HS-5 (cell line): ENCODE measurements at regions not wholly inside any gene's neighbourhood (a gene's known extent, or its start where the extent isn't known, plus 50 kb on each side); places are given as distances from the start of the nearest gene placed in this dataset.
"Not testable (repeated sequence)": the region's sequence is repeated elsewhere in the genome, so short reads cannot be mapped to it uniquely, and the experiment has no call there.

Experiments used
- DNase-seq: peaks from one replicate; pipeline ENCODE4 v3.0.0-alpha.2; 2012; ENCODE audit warnings: low read depth

GRCh38 chr14:85878874-85879273 lies 348.9 kb downstream of the FLRT2 start:
- no peak for DNase-seq

GRCh38 chr14:85873006-85873405 lies 343.1 kb downstream of the FLRT2 start:
- no peak for DNase-seq

DNA sequence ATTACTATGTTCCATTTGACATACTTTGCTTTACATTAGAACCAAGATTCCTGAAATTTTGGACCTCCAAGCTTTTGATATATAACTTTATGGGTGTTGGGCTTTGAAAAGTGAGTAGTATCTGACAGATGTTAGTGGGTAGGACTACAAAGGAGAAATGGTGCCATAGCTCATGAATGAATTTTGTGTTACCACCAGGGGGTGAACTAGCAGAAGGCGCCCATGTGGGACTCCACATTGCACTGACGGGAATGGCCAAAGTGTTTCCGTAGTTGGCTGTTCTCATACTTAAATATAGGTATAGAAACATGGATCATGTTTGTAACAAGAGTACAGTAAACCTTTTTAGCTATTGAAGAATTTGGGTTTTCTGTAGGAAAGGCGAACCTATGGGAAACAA lies 337.5 kb downstream of the FLRT2 start:
- no peak for DNase-seq

DNA sequence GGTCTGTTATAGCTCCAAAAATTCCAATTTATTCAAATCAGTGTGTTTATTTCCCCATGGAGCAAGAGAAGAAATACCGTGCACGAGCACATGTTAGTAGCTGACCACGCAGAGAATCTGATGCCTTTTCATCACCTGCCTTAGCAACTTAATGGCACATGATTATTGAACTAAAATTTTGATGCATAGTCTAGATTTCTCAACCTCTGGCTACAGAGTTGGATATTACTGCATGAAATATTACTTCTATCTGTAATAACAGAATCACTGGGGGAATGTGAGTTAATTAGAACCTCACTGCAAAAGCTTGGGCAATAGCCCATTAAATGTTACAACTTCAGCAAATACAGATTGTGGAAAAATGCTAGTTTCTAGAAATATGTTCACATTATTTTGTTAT lies 335.8 kb downstream of the FLRT2 start:
- DNase-seq, result no peak

DNA sequence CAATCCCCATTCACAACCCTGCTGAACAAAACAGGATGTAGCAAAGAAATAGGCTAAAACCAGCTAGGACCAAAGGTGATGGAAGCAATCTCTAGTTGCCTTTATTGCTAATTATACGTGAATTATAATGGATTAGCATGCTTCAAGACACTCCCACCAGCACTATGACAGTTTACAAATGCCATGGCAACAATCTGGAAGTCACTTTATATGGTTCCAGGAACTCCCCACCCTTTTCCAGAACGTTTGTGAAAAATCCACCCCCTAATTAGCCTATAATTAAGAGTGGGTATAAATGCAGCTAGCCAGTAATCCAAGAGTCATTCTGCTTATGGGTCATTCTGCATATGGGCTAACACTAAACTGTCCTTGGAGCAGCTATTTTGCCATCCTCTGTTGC lies 328.7 kb downstream of the FLRT2 start:
- no peak for DNase-seq

DNA sequence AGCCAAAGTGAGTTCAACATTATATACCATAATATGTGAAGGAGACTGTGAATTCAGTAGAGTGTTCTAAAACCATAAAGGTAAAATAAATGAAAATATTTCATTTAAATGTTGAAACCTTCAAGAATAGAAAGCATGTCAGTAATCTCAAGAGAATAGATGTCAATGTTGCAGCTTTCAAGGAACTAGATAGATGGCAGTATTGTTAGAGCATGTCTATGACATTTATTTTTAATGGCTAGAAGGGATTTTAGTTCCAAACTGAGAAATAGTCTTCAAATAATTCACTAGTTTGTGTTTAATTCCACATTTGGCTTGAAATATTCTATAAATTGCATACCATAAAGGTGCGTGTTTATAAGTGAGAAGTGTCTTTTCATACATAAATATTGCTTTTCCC lies 326.5 kb downstream of the FLRT2 start:
- DNase-seq, result no peak

GRCh38 chr14:85853996-85854526 lies 324.1 kb downstream of the FLRT2 start:
- DNase-seq, result peak; percentile 52

GRCh38 chr14:85852906-85853305 lies 323.0 kb downstream of the FLRT2 start:
- DNase-seq, result no peak

DNA sequence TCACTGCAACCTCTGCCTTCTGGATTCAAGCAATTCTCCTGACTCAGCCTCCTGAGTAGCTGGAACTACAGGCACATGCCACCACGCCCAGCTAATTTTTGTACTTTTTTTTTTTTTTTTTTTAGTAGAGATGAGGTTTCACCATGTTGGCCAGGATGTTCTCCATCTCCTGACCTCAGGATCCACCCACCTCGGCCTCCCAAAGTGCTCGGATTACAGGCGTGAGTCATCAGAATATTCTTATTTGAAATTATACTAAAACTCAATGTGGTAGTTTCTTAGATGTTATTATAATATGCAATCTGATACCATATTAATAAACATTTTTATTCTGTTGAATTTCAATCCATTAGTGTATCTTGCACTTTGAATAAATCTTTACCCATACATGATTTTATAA lies 322.2 kb downstream of the FLRT2 start:
- peak; percentile 16 for DNase-seq

GRCh38 chr14:85830549-85830948 lies 300.6 kb downstream of the FLRT2 start:
- DNase-seq, result not testable (repeated sequence)

DNA sequence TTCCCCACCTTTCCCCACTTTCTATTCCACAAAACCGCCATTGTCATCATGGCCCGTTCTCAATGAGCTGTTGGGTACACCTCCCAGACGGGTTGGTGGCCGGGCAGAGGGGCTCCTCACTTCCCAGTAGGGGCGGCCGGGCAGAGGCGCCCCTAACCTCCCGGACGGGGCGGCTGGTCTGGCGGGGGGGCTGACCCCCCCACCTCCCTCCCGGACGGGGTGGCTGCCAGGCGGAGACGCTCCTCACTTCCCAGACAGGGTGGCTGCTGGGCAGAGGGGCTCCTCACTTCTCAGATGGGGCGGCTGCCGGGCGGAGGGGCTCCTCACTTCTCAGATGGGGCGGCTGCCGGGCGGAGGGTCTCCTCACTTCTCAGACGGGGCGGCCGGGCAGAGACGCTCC lies 299.7 kb downstream of the FLRT2 start:
- DNase-seq, result not testable (repeated sequence)

DNA sequence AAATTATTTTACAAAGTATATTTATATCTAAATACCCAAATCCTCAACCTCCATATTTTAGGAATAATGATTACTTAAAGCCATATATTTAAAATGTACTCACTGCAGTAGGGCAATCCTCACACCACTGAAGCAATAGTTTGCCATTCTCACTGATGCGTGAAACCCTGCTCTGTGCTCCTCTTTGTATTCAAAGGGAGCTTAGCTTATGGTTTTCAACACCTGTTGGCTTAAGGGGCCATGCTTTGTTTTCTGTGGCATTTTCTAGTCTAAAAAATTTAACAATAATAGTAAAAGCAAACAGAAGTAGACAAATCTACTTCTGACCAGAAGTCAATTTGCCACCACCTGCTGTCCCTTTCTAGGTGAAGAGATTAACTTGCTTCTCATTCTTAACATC lies 294.6 kb downstream of the FLRT2 start:
- no peak for DNase-seq

GRCh38 chr14:85822236-85822635 lies 292.3 kb downstream of the FLRT2 start:
- no peak for DNase-seq

- no peak for DNase-seq
Observed at GRCh38 chr14:85817430-85817829, 287.5 kb downstream of the FLRT2 start.

DNA sequence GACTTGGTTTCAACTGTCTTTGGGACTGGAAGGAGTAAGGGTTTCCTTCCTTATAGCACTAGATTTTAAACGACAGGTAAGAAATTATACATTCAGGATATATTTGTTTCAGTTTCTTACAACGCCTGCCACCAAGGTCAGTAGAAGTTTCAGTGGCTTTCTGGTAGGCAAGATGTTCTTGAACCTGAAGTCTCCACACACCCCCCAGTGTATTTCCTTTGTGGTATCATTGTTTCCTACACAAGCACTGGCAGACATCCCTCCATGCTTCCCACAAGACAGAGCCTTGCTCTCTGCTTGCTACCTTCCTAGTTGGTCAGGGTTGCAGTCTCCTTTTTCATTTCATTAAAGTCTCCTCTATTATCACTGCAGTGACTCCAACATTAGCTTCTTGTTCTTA lies 283.1 kb downstream of the FLRT2 start:
- DNase-seq, result no peak

DNA sequence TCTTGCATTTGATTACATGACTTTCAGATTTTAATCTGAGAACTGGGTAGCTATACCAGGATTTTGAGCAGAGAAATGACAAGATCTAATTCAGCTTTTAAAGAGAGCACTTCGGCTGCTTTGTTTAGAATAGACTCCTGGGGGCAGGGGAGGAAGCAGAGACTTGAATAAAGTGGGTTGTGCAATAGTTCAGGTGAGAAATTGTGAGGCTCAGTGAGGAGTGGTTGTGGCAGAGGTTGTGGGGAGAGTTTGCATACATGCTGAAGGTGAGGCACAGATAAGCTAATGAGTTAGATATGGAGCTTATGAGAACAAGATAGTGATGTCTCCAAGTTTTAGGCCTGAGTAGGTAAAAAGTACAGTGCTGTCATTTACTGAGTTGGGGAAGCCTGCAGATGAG lies 281.4 kb downstream of the FLRT2 start:
- no peak for DNase-seq

DNA sequence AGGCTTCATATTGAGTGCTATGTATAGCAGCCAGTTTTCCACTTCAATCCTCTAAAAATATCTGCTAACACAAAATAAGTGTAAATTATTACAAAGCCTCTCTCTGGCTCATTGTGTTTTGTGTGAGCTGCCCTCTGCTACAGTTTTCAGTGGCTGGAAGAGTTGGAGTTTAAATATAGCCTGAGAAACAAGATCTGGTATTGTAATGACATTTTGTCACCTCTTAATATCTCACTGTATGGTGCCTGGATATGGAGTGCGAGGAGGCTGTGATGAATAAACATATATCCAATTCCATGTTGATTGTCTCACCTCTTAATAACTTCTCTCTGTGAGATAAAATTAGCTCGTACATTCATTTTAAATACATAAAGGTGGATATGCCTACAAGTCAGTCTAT lies 269.7 kb downstream of the FLRT2 start:
- no peak for DNase-seq

- DNase-seq, result no peak
Observed at GRCh38 chr14:85798856-85799255, 268.9 kb downstream of the FLRT2 start.

GRCh38 chr14:85793533-85793932 lies 263.6 kb downstream of the FLRT2 start:
- DNase-seq, result no peak

GRCh38 chr14:85789506-85789905 lies 259.6 kb downstream of the FLRT2 start:
- DNase-seq, result no peak

DNA sequence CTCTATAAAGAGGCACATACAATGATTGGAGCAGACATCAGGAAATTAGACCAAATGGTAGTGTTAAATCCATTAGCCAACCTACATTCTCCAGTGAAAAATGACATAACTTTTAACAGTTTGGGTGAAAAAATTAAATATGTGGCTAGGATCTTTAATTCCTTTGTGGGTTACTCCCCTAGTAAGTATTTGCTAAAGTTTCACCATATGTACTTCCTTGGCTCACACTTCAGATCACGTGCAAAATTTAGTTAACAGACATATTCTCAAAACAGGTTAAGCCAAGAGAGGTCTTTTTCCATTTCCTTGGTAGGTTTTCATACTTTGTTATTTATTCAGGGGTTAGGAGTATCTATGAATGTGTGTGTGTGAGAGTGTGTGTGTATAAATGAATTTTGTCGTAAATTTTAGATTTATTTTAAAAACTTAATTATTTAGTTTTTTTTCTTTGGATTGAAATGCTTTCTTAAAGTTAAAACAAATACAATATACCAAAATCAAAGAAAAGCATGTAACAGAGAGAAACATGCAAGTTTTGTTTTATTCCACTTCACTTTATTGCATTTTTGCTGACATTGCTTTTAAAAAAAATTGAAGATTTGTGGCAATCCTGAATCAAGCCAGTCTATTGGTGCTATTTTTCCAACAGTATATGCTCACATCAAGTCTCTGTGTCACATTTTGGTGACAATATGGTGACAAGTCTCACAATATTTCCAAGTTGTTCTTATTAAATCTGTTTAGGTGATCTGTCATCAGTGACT lies 258.7 kb downstream of the FLRT2 start:
- no peak for DNase-seq

DNA sequence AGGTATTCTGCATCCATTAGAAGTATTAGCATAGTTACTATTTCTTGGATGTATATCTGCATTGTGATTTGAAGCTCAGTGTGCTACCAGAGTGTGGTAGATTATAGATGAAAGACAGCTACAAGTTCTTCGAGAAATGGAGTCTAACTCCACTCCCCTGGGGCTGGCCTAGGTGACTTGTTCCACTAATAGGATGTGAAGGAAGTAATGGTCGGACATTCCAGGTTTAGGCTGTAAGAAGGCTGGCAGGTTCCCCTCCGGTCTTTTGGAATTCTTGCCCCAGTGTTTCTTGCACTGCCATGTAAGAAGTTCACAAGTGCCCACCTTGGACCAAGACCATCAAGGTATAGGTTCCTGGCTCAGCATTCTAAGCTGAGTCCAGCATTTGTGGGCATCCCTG lies 236.4 kb downstream of the FLRT2 start:
- no peak for DNase-seq

DNA sequence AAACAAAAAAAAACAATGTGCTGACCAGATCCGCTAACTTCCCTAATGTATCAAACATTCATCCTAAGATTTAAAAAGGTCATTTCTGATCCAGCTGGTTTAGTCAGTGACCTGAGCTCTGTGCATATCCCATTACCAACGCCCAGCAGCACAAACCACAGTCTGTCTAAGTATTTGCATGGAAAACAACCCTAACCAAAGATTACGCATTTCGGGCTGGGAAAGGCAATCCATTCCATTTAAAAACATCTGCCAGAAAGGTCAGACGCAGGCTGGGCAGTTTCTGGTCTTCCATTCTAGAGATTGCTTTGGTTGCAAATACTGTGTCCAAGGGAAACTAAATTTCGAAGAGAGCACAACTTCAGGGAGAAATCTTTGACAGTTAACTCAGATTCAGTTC lies 234.9 kb downstream of the FLRT2 start:
- no peak for DNase-seq

DNA sequence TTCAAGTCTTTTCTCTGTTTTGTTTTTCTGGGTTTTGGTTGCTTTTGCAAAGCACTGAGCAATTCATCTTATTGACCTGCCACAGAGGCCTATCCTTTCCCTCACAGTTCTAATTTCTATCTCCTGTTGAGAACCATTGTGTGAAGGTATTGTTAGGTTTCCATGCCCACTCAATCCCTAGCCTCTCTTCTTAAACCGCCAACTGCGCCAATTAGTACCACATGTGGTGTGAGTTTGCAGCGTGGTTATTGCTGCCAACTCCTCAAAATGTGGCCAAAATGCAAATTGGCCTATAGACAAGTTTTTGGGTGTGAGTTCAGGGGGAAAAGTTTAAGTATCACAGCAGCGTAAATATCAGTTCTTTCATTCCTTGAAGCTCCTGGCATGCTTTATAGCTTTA lies 232.6 kb downstream of the FLRT2 start:
- DNase-seq, result no peak
